Spleen (tissue), 11 donors: ENCODE measurements at regions not wholly inside any gene's neighbourhood (a gene's known extent, or its start where the extent isn't known, plus 50 kb on each side); places are given as distances from the start of the nearest gene placed in this dataset.

Experiments used
- DNase-seq: peaks from one replicate; pipeline ENCODE4 v3.0.0-alpha.2; 2020
- H3K27ac ChIP-seq, 8 donors: fragments of 200-600 bp; sonication (generic) in 7 of 8; 1 replicate in 4 of 8; 2 replicates in 4 of 8; pipeline versions ENCODE4 v1.5.0 to v1.8.0; 2016 to 2021; ENCODE audit warnings: inconsistent platforms in 4 of 8, mild to moderate bottlenecking in 4 of 8, moderate library complexity in 1 of 8
- H3K27me3 ChIP-seq, 7 donors: fragments of 200-600 bp; sonication (generic) in 6 of 7; replicated peaks in 1 of 7; 1 replicate in 4 of 7; 2 replicates in 3 of 7; pipeline versions ENCODE4 v1.5.0 to v1.8.0; 2016 to 2021; ENCODE audit warnings: inconsistent platforms in 3 of 7, mild to moderate bottlenecking in 1 of 7
- H3K36me3 ChIP-seq, 6 donors: fragments of 200-600 bp; sonication (generic) in 5 of 6; 1 replicate in 4 of 6; 2 replicates in 2 of 6; pipeline versions ENCODE4 v1.5.0 to v1.8.0; 2016 to 2021; ENCODE audit warnings: inconsistent platforms in 2 of 6
- H3K4me1 ChIP-seq, 6 donors: fragments of 200-600 bp; sonication (generic) in 5 of 6; 1 replicate in 3 of 6; 2 replicates in 3 of 6; pipeline versions ENCODE4 v1.5.0 to v1.8.0; 2016 to 2021; ENCODE audit warnings: inconsistent platforms in 3 of 6
- H3K4me3 ChIP-seq, 8 donors: fragments of 200-600 bp; sonication (generic) in 7 of 8; 1 replicate in 4 of 8; 2 replicates in 4 of 8; pipeline versions ENCODE4 v1.5.0 to v1.8.0; 2016 to 2021; ENCODE audit warnings: inconsistent platforms in 4 of 8, mild to moderate bottlenecking in 4 of 8, moderate library complexity in 2 of 8
- H3K9me3 ChIP-seq, 8 donors: fragments of 200-600 bp; sonication (generic) in 7 of 8; 1 replicate in 4 of 8; 2 replicates in 4 of 8; pipeline versions ENCODE4 v1.5.0 to v1.8.0; 2016 to 2021; ENCODE audit warnings: inconsistent platforms in 4 of 8
- POLR2A ChIP-seq, 3 donors: fragments of 450-650 bp; IDR thresholded peaks; one replicate each; pipeline ENCODE4 v1.5.1; 2017; ENCODE audit warnings: antibody characterized with exemption in 3 of 3, mild to moderate bottlenecking in 1 of 3
- POLR2AphosphoS5 ChIP-seq, 3 donors: sonication (generic); formaldehyde crosslinking; IDR thresholded peaks; one replicate each; pipeline ENCODE4 v1.5.1; 2017; ENCODE audit warnings: antibody characterized with exemption in 3 of 3
- WGBS, 5 donors: extraction: QIAGEN DNeasy Blood & Tissue Kit in 3 of 5; methylation state at CpG; one replicate each; pipeline versions ENCODE4 v1.1.5 to v1.1.7; 2013 to 2018; 5-methylcytosine and 5-hydroxymethylcytosine counted together
- intact Hi-C: fragments of 100-400 bp; cut with DNase I; formaldehyde crosslinking; loops from one replicate; pipeline ENCODE4 v1.15.0; 2023; ENCODE audit warnings: low total_unique reads
- TF ChIP-seq, protein P1 (sequence below), 11 experiments: fragments of 200-600 bp in 7 of 11; fragments of 450-650 bp in 4 of 11; sonication (generic) in 4 of 11; IDR thresholded peaks in 8 of 11; conservative IDR thresholded peaks in 3 of 11; 1 replicate in 7 of 11; 2 replicates in 4 of 11; pipeline versions ENCODE4 v1.4.0 to v1.8.0; 2016 to 2021; ENCODE audit warnings: antibody characterized with exemption in 11 of 11, inconsistent platforms in 4 of 11, mild to moderate bottlenecking in 1 of 11
- donor health status: healthy with polysubstance abuse.
- donor health status: DM: no; HTN: no; CAD: no; lungs with moderate emphysema.
- donor health status: DM: no; HTN: no; CAD: no.
- donor health status: Bipolar disorder and iron deficiency.
- donor health status: healthy.
- donor health status: DM: no; HTN: no; CAD: no.
- donor health status: DM: yes; HTN: yes; CAD: no.

DNA sequence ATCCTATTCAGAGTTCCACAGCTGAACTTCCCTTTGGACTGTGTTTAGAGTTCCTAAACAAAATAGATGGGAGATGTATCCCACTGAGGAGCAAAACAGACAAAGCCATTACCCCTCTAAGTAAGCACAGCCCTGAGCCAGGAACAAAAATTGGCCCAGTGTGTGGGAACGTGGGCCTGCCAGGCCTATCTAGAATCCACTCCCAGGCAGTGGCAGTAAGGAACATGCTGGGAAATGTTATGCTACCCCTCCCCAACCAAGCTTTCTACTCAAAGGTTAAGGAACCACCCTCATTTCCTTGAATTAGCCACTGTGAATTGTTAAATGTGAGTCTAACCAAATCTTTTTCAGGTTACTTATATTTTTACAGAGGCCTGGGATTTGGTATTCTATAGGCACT, 405.1 kb upstream of the PTGER4 start:
- Histone ChIP-seq H3K27me3 (no peaks in the 10 kb centered on the region), H3K4me1 (peaks cover 0 to 15% (median 9%) of the 10 kb centered on the region in 6 donors), H3K27ac (no peak overlapping the region), H3K4me3 (no peak overlapping the region), H3K36me3 (no peaks in the 10 kb centered on the region), H3K9me3 (no peaks in the 10 kb centered on the region)
- 65 to 90% (median 83%) methylated on average over 1 of the region's 1 CpG for WGBS, 5 donors
- no peak for DNase-seq
- intact Hi-C loops: no loop called here
- TF ChIP-seq POLR2A (IDR thresholded peaks at IDR 0.05) (no peak), POLR2AphosphoS5 (IDR thresholded peaks at IDR 0.05) (no peak)
- TF ChIP-seq, protein P1, sequence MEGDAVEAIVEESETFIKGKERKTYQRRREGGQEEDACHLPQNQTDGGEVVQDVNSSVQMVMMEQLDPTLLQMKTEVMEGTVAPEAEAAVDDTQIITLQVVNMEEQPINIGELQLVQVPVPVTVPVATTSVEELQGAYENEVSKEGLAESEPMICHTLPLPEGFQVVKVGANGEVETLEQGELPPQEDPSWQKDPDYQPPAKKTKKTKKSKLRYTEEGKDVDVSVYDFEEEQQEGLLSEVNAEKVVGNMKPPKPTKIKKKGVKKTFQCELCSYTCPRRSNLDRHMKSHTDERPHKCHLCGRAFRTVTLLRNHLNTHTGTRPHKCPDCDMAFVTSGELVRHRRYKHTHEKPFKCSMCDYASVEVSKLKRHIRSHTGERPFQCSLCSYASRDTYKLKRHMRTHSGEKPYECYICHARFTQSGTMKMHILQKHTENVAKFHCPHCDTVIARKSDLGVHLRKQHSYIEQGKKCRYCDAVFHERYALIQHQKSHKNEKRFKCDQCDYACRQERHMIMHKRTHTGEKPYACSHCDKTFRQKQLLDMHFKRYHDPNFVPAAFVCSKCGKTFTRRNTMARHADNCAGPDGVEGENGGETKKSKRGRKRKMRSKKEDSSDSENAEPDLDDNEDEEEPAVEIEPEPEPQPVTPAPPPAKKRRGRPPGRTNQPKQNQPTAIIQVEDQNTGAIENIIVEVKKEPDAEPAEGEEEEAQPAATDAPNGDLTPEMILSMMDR (IDR thresholded peaks at IDR 0.05 in 8 of 11, conservative IDR thresholded peaks at IDR 0.05 in 3 of 11): no peak

DNA sequence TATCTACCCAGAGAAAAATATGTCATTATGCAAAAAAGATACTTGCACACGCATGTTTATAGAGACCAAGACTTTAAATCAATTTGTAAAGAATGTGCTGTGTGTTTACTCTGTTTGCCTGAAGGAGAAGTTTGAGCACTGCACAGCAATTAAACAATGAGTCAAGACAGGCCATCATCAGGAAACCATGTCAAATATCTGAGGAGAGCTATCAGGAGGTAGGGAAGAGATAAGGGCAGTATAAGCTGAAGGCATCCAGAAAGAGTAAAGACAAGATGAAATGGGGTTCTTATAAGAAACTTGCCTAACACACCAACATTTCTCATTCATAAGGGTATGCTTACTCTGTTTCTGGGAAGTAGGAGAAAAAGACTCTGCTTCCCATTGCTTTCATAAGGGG, 405.8 kb upstream of the PTGER4 start:
- H3K36me3 ChIP-seq: no peaks in the 10 kb centered on the region
- TF ChIP-seq, protein P1 (IDR thresholded peaks at IDR 0.05 in 8 of 11, conservative IDR thresholded peaks at IDR 0.05 in 3 of 11): no peak
- TF ChIP-seq POLR2A (IDR thresholded peaks at IDR 0.05): no peak
- no peak for TF ChIP-seq POLR2AphosphoS5 (IDR thresholded peaks at IDR 0.05)
- intact Hi-C loops: no loop called here

DNA sequence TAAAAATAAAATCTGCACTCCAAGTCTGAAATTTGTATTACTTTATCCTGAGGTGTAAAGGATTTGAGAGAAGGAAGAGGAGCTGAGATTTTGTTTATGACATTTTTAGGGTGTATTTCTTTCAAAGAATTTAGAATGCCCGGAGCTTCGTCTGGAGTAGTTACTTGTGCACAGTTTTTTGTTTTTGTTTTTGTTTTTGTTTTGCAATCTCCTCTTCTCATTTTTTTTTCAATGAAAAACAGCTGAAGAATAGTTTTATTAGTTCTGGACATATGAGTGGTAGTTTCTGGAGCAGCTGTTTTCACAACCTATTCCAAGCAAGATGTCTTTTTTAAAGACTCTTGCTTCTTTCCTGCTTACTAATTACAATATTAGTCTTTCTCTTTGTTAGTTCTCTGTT, 408.2 kb upstream of the PTGER4 start:
- WGBS, 5 donors: 88 to 95% (median 92%) methylated on average over 2 of the region's 2 CpGs
- Histone ChIP-seq H3K4me1 (peaks cover 0 to 11% (median 5%) of the 10 kb centered on the region in 6 donors), H3K36me3 (no peaks in the 10 kb centered on the region), H3K9me3 (no peaks in the 10 kb centered on the region), H3K27ac (no peak overlapping the region), H3K4me3 (no peak overlapping the region), H3K27me3 (no peaks in the 10 kb centered on the region)
- TF ChIP-seq POLR2A (IDR thresholded peaks at IDR 0.05): no peak
- TF ChIP-seq POLR2AphosphoS5 (IDR thresholded peaks at IDR 0.05): no peak
- TF ChIP-seq, protein P1 (IDR thresholded peaks at IDR 0.05 in 8 of 11, conservative IDR thresholded peaks at IDR 0.05 in 3 of 11): no peak
- intact Hi-C loops: no loop called here
- DNase-seq: no peak

More for the DNA sequence above, 405.8 kb upstream of the PTGER4 start:
- Histone ChIP-seq H3K4me3 (no peak overlapping the region), H3K27me3 (no peaks in the 10 kb centered on the region), H3K4me1 (peaks cover 0 to 15% (median 9%) of the 10 kb centered on the region in 6 donors), H3K9me3 (no peaks in the 10 kb centered on the region), H3K27ac (no peak overlapping the region)
- DNase-seq: no peak
- WGBS, 5 donors: 96 to 100% (median 98%) methylated on average over 1 of the region's 1 CpG

DNA sequence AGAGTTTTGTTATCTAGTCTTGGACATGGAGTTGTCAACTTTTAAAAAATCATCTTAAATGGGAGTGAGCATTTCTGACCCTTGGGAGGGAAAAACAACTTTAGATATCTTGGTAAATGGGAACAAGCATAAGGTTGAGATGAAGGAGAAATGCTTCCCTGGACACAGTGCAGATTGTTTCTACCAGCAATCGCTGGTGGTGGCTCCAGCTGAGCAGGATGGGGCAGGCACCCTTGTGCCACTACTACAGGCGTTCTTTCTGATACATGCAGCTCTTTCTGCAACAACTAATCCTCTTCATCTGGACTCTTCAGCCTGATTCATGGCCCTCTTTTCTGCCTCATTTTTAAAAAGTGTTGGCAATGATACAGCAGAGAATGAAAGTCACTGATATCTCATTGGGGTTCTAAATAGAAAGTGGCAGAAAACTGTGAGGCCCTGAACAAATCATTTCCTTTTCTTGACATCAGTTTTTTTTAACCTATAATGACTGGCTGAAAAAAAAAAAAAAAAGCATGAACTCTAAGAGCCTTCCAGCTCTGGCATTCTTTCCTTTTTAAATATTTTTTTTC, 409.4 kb upstream of the PTGER4 start:
- Histone ChIP-seq H3K36me3 (no peaks in the 10 kb centered on the region), H3K27me3 (no peaks in the 10 kb centered on the region), H3K27ac (no peak overlapping the region), H3K9me3 (no peaks in the 10 kb centered on the region), H3K4me1 (peaks cover 0 to under 1% (median 0%) of the 10 kb centered on the region in 6 donors), H3K4me3 (no peak overlapping the region)
- WGBS, 5 donors: 73 to 87% (median 85%) methylated on average over 2 of the region's 2 CpGs
- TF ChIP-seq, protein P1 (IDR thresholded peaks at IDR 0.05 in 8 of 11, conservative IDR thresholded peaks at IDR 0.05 in 3 of 11): no peak
- no peak for TF ChIP-seq POLR2A (IDR thresholded peaks at IDR 0.05)
- TF ChIP-seq POLR2AphosphoS5 (IDR thresholded peaks at IDR 0.05): no peak
- intact Hi-C loops: no loop called here
- DNase-seq: no peak
